Right ventricle myocardium superior (tissue), 1 donor: ENCODE measurements at regions not wholly inside any gene's neighbourhood (a gene's known extent, or its start where the extent isn't known, plus 50 kb on each side); places are given as distances from the start of the nearest gene placed in this dataset.
"Not testable (repeated sequence)": the region's sequence is repeated elsewhere in the genome, so short reads cannot be mapped to it uniquely, and the experiment has no call there.

Experiments used
- ATAC-seq: fragments of 200-7000 bp; cut with Tn5 transposase; one replicate; pipeline ENCODE4 v1.9.1; 2020; ENCODE audit warnings: mild to moderate bottlenecking; ENCODE audit not compliant: poor library complexity
- DNase-seq: peaks from one replicate; pipeline ENCODE4 v3.0.0-alpha.2; 2020
- intact Hi-C: fragments of 100-400 bp; cut with DNase I; formaldehyde crosslinking; loops from one replicate; pipeline ENCODE4 v1.11.2; 2022
- donor health status: DM: no; HTN: yes; CAD: no; lungs with severe emphysema.

- DNase-seq, ATAC-seq, intact Hi-C loops: not testable (repeated sequence)
Measured at GRCh38 chr2:131661101-131661782, 133.6 kb downstream of the CCDC74A start.

DNA sequence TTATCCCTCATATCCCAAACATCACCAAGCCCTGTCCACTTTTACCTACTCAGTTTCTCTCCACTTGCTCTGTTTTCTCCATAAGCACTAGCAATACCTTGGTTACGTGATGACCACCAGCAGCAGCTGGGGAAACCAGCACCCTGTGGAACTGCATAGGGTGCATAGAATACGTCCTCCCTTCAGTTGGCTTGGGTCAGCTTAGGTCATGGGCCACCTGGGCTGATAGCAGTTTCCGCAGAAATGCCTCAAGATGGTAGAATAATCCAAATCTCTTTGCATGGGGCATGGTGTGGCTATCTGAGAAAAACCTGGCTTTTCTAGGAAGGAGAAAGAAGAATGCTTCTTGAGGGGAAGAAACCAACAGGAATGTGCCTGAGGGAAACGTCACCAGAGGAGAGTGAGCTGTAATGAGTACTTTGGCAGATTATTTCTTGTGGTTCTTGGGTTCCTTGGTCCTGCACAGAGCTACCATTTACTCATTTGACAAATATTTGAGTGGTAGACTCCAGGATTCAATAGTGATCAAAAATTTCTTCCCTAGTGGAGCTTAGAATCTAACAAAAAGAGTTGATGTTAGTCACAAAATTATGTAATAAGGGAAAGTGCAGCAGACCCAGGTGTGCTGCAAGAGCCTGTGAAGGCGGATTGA lies 134.3 kb downstream of the CCDC74A start:
- intact Hi-C loops, ATAC-seq, DNase-seq: not testable (repeated sequence)

DNA sequence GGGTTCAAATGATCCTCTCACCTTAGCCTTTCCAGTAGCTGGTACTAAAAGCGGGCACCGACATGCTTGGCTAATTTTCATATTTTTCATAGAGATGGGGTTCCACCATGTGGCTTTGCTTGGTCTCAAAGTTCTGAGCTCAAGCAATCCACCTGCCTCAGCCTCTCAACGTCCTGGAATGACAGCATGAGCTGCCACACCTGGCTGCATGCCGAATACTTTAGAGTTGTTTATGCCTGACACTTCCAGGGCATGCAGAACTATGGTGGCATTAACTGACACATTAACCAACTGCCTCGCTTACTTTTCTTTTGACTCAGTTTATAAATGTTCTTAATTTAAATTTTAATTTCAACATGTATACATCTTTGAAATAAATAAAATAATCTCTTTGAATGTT lies 135.8 kb downstream of the CCDC74A start:
- intact Hi-C loops, DNase-seq, ATAC-seq: not testable (repeated sequence)

GRCh38 chr2:131665716-131666115 lies 138.0 kb downstream of the CCDC74A start:
- intact Hi-C loops, ATAC-seq, DNase-seq: not testable (repeated sequence)

DNA sequence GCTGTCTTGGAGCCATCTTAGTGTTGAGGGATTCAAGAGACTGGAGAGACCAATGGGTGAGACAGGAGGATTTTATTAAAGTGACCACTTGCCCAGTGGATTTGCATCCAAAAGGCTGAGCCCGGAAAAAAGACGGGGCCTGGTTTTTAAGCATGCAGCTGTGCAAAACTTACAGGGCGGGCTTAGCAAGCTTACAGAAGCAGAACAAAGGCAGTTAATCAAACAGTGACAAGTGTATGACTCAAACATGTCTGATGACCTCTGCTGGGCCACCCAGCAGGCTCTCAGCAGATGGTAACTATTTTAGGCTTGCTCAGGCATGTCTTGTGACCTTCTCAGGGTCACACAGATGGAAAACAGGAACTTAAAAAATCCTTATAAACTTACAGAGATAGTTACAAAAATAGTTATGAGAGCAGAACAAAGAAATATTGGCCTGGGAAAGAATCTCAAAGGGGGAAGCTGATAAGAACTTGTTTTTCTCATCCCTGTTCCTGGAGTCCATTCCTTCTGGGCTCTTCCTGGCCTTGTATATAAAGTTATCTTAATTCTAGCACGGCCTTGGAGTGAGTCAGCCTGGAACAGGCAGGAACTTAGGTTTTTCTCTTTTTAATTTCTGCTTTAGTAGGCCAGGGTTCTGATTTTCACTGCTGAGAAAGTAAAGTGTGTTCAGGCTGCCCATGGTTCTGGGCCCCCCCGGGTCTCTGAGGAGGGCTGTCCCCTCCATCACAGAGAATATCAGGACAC lies 141.3 kb downstream of the CCDC74A start:
- intact Hi-C loops, ATAC-seq, DNase-seq: not testable (repeated sequence)

- not testable (repeated sequence) for DNase-seq, ATAC-seq
- intact Hi-C loops = loop anchor here (5.0 kb wide), 1 partner anchor 260 kb away; no protein-coding TSS in a partner anchor
Measured at GRCh38 chr2:131671841-131672470, 144.3 kb downstream of the CCDC74A start.

GRCh38 chr2:131672471-131673399 lies 145.0 kb downstream of the CCDC74A start:
- ATAC-seq (peak; percentile 99), DNase-seq (peak; percentile 86)
- intact Hi-C loops = loop anchor here (5.0 kb wide), 1 partner anchor 260 kb away; no protein-coding TSS in a partner anchor

- intact Hi-C loops = loop anchor here (5.0 kb wide), 1 partner anchor 261 kb away; no protein-coding TSS in a partner anchor
- DNase-seq (peak; percentile 89), ATAC-seq (peak; percentile 98)
Measured at GRCh38 chr2:131673400-131674173, 145.9 kb downstream of the CCDC74A start.

- intact Hi-C loops = loop anchor here (5.0 kb wide), 1 partner anchor 262 kb away; no protein-coding TSS in a partner anchor
- no peak for ATAC-seq
- no peak for DNase-seq
Measured at GRCh38 chr2:131674174-131674507, 146.5 kb downstream of the CCDC74A start.

DNA sequence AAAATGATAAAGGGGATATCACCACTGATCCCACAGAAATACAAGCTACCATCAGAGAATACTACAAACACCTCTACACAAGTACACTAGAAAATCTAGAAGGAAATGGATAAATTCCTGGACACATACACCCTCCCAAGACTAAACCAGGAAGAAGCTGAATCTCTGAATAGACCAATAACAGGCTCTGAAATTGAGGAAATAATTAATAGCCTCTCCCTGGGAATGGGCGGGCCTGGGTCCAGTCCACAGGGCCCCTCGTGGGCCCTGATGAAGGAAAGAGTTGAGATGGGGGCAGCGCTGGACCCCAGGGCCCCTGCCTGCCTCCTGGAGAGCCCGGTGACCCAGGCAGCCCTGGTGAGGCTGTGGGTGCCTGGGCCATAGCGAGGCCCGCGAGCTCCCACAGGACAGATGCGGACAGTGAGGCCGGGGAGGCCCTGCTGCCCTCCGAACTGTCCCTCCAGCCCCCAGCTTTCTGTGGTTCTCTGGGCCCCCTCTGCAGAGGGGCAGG lies 154.0 kb downstream of the CCDC74A start:
- intact Hi-C loops = not testable (repeated sequence)
- ATAC-seq (peak; percentile 50), DNase-seq (peak; percentile 43)

GRCh38 chr2:131682122-131682944 lies 154.6 kb downstream of the CCDC74A start:
- intact Hi-C loops = no loop called here

DNA sequence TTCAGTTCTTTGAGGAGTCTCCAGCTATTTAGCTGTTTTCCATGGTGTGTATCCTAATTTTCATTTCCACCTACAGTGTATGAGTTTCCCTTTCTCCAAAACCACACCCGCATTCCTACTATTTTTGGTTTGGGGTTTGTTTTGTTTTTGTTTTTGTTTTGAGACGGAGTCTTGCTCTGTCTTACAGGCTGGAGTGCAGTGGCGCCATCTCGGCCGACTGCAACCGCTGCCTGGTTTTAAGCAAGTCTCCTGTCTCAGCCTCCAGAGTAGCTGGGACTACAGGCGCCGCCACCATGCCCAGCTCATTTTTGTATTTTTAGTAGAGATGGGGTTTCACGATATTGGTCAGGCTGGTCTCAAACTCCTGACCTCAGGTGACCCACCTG lies 155.2 kb downstream of the CCDC74A start:
- DNase-seq (peak; percentile 50), ATAC-seq (peak; percentile 71)
- intact Hi-C loops = not testable (repeated sequence)

More at GRCh38 chr2:131682122-131682944, 154.6 kb downstream of the CCDC74A start:
- peak; percentile 87 for DNase-seq
- peak; percentile 100 for ATAC-seq

DNA sequence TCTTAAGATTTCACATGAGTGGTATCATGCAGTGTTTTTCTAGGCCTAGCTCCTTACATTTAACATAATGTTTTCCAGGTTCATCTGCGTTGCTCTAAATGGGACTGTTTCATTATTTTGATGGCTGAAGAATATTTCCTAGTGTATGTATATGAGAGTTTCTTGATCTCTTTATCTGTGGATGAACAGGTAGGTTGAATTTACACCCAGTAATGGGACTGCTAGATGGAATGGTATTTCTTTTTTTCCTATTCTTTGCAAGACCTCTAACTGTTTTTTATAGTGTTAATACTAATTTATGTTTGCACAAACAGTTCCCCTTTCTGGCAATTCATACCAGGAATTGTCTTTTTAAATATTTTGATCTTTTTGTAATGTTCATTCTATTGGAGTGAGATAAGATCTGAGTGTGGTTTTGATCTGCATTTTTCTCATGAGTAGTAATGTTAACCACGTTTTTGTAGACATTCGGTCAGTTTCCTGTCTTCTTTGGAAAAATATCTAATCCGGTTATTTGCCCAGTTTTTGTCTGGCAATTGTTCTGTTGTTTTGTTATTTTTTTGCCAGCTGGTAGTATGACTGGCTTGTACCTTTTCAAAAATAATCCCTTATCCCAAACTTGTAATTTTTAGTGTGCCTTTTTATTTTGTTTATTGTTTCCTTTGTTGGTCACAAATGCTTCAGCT lies 157.1 kb downstream of the CCDC74A start:
- ATAC-seq, intact Hi-C loops, DNase-seq: not testable (repeated sequence)

- ATAC-seq, intact Hi-C loops: not testable (repeated sequence)
Measured at GRCh38 chr2:131686164-131686893, 158.6 kb downstream of the CCDC74A start.

GRCh38 chr2:131686894-131687238 lies 159.2 kb downstream of the CCDC74A start:
- intact Hi-C loops, DNase-seq, ATAC-seq: not testable (repeated sequence)

More at GRCh38 chr2:131686164-131686893, 158.6 kb downstream of the CCDC74A start:
- DNase-seq = not testable (repeated sequence)
